ENCODE measurements at regions not wholly inside any gene's neighbourhood (a gene's known extent, or its start where the extent isn't known, plus 50 kb on each side); places are given as distances from the start of the nearest gene placed in this dataset.
A peak's percentile ranks its signal among the peaks of the same experiment; 100 is the strongest.

GRCh38 chr15:39404767-39405181, 176.1 kb upstream of the THBS1 start:
- 54% methylated on average over 3 of the region's 5 CpGs for WGBS (ENCODE audit: insufficient coverage)
- Histone ChIP-seq H3K4me2 (replicated peaks; ENCODE audit: extremely low read depth, low read length, poor library complexity, severe bottlenecking) (no peak overlapping the region), H3K36me3 (replicated peaks in 1 of 2; ENCODE audit: control insufficient read depth in 1 of 2, insufficient read depth in 2 of 2, low read length in 2 of 2) (no peaks in the 10 kb centered on the region), H3K9ac (ENCODE audit: insufficient read depth, low read length, poor library complexity, severe bottlenecking) (no peak overlapping the region), H3K79me2 (ENCODE audit: insufficient read depth, low read length) (no peaks in the 10 kb centered on the region), H3K9me3 (replicated peaks in 1 of 2; ENCODE audit: control insufficient read depth in 1 of 2, insufficient read depth in 1 of 2, low read length in 2 of 2) (no peaks in the 10 kb centered on the region), H3K27me3 (ENCODE audit: control insufficient read depth in 2 of 2, insufficient read depth in 2 of 2, low read length in 2 of 2) (no peaks in the 10 kb centered on the region), H3K4me1 (ENCODE audit: control insufficient read depth in 1 of 2, insufficient read depth in 2 of 2, low read length in 2 of 2) (peaks cover 4 to 12% of the 10 kb centered on the region in 2 donors), H3K4me3 (replicated peaks in 1 of 3; ENCODE audit: low read depth in 2 of 3, low read length in 3 of 3) (no peak overlapping the region), H4K20me1 (ENCODE audit: insufficient read depth, low read length) (no peaks in the 10 kb centered on the region), H2AFZ (ENCODE audit: insufficient read depth, low read depth, low read length, poor library complexity, severe bottlenecking) (peak overlapping the region; percentile 11), H3K27ac (ENCODE audit: low read depth in 1 of 2, low read length in 2 of 2) (no peak overlapping the region)
- TF ChIP-seq, protein P1, sequence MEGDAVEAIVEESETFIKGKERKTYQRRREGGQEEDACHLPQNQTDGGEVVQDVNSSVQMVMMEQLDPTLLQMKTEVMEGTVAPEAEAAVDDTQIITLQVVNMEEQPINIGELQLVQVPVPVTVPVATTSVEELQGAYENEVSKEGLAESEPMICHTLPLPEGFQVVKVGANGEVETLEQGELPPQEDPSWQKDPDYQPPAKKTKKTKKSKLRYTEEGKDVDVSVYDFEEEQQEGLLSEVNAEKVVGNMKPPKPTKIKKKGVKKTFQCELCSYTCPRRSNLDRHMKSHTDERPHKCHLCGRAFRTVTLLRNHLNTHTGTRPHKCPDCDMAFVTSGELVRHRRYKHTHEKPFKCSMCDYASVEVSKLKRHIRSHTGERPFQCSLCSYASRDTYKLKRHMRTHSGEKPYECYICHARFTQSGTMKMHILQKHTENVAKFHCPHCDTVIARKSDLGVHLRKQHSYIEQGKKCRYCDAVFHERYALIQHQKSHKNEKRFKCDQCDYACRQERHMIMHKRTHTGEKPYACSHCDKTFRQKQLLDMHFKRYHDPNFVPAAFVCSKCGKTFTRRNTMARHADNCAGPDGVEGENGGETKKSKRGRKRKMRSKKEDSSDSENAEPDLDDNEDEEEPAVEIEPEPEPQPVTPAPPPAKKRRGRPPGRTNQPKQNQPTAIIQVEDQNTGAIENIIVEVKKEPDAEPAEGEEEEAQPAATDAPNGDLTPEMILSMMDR (IDR thresholded peaks at IDR 0.05): no peak
- no peak overlapping the region for H3K4me3 Mint-ChIP-seq
- H3K36me3 Mint-ChIP-seq: peaks cover 0 to 4% of the 10 kb centered on the region in 2 donors
- H3K27me3 Mint-ChIP-seq (ENCODE audit: low read depth in 3 of 3): peaks cover 0 to 1% (median 0%) of the 10 kb centered on the region in 3 donors
- H3K9me3 Mint-ChIP-seq: peaks cover 0 to 4% (median 0%) of the 10 kb centered on the region in 7 donors
- DNase-seq: peak in 2 of 3 donors; percentile 50 to 76
- intact Hi-C loops (cut with micrococcal nuclease): no loop called here
- peaks cover 31% of the 10 kb centered on the region for H3K4me1 Mint-ChIP-seq
- peak overlapping the region in 3 of 7 donors; percentile 23 to 43 (median 24) for H3K27ac Mint-ChIP-seq

DNA sequence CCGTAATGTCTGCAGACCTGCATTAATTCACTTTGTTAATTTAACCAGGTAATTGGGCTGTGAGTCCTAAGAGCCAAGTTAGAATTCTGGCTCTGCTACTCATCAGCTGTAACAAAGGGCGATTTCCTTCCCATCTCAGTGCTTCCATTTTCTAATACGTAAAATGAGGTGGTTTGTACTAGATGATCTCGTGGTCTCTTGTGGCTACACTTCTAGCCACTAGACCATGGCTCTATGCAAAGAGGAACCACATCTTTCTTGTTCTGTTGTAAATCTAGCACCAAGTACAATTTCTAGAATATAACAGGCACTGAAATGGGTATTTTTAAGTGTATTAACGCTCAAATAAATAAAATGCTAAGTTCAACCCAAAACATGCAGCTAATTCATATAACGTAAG, 174.4 kb upstream of the THBS1 start:
- Mint-ChIP-seq H3K27me3 (ENCODE audit: low read depth in 3 of 3) (no peaks in the 10 kb centered on the region), H3K9me3 (no peaks in the 10 kb centered on the region), H3K36me3 (no peaks in the 10 kb centered on the region), H3K27ac (peak overlapping the region in 4 of 7 donors; percentile 15 to 74 (median 59)), H3K4me3 (no peak overlapping the region), H3K4me1 (peaks cover 42% of the 10 kb centered on the region)
- Histone ChIP-seq H3K27me3 (ENCODE audit: control insufficient read depth in 2 of 2, insufficient read depth in 2 of 2, low read length in 2 of 2) (no peaks in the 10 kb centered on the region), H3K4me3 (replicated peaks in 1 of 3; ENCODE audit: low read depth in 2 of 3, low read length in 3 of 3) (no peak overlapping the region), H4K20me1 (ENCODE audit: insufficient read depth, low read length) (no peaks in the 10 kb centered on the region), H3K79me2 (ENCODE audit: insufficient read depth, low read length) (no peaks in the 10 kb centered on the region), H3K9me3 (replicated peaks in 1 of 2; ENCODE audit: control insufficient read depth in 1 of 2, insufficient read depth in 1 of 2, low read length in 2 of 2) (no peaks in the 10 kb centered on the region), H3K4me1 (ENCODE audit: control insufficient read depth in 1 of 2, insufficient read depth in 2 of 2, low read length in 2 of 2) (peaks cover 11 to 21% of the 10 kb centered on the region in 2 donors), H3K4me2 (replicated peaks; ENCODE audit: extremely low read depth, low read length, poor library complexity, severe bottlenecking) (no peak overlapping the region), H3K9ac (ENCODE audit: insufficient read depth, low read length, poor library complexity, severe bottlenecking) (no peak overlapping the region), H3K27ac (ENCODE audit: low read depth in 1 of 2, low read length in 2 of 2) (no peak overlapping the region), H3K36me3 (replicated peaks in 1 of 2; ENCODE audit: control insufficient read depth in 1 of 2, insufficient read depth in 2 of 2, low read length in 2 of 2) (no peaks in the 10 kb centered on the region), H2AFZ (ENCODE audit: insufficient read depth, low read depth, low read length, poor library complexity, severe bottlenecking) (no peak overlapping the region)
- no CpG with 5 or more reads among the region's 6 CpGs for WGBS (ENCODE audit: insufficient coverage)
- TF ChIP-seq, protein P1 (IDR thresholded peaks at IDR 0.05): no peak
- intact Hi-C loops (cut with micrococcal nuclease): no loop called here
- peak in 1 of 3 donors; percentile 20 for DNase-seq
